CD4-positive, alpha-beta T cell treated with Interleukin-15 for 1 hour (primary cell): ENCODE measurements at regions not wholly inside any gene's neighbourhood (a gene's known extent, or its start where the extent isn't known, plus 50 kb on each side); places are given as distances from the start of the nearest gene placed in this dataset.

ENCODE experiments used
- DNase-seq: peaks from one replicate; pipeline ENCODE4 v3.0.0-alpha.2; 2020

- DNase-seq = no peak
Measured at GRCh38 chr13:29946093-29946492, 95.7 kb upstream of the UBL3 start.

DNA sequence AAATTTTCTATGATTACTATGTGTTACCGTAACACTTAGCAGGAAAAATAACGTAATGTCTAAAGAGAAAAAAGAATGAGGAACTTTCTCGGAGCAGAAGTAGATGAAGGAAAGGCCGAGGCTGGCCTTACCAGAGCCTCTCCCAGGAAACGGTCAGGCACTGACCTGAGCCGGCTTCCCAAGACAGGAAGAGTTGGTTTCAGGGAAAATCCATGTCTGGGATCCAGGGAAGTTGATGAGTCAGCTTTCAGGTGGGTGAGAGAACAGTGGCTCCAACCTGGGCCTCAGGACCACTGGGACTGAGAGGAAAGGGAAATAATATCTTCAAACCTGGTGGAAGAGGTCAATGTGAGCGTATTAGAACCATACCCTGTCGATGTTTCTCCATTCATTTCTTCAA lies 93.3 kb upstream of the UBL3 start:
- DNase-seq = no peak

- no peak for DNase-seq
Measured at GRCh38 chr13:29943273-29943672, 92.9 kb upstream of the UBL3 start.

DNA sequence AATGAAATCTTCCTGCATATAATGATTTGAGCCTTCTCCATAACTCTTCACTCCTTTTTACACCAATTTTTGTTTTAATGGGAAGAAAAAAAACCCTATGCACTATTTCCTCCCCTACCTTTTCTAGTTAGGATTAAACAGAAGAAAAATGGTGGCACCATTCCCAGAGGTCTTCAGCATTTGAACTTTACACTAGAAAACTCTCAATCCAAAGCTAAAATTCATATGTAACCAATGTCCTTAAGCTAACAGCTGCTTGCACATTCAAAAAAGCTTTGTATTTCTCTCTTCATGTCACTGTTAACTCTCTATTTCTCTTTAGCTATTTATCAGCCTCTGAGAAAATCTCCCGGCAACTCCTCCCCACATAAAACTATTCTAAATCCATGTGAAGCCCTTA lies 90.3 kb upstream of the UBL3 start:
- no peak for DNase-seq

DNA sequence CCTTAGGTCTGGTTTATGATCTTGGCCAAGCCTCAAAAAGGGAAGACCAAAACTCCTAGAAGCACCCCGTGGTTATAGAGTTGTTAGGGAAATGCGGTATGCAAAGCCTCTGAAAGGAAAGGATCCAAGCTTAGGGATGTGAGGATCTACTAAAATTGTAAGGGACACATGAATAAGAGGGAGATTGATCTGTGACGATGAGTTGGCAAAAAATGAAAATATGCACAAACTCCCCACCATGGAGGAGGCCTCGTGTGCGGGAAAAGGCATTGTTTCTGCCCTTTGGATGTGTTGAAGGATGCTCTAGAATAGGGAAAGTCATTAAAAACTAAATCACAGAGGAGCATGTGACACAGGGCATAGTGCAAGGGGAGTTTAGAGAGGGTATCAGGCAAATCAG lies 88.7 kb upstream of the UBL3 start:
- DNase-seq = no peak

- peak; percentile 26 for DNase-seq
Measured at GRCh38 chr13:29937841-29938240, 87.4 kb upstream of the UBL3 start.

GRCh38 chr13:29937379-29937778 lies 87.0 kb upstream of the UBL3 start:
- DNase-seq = no peak

- no peak for DNase-seq
Measured at GRCh38 chr13:29936956-29937355, 86.5 kb upstream of the UBL3 start.

- no peak for DNase-seq
Measured at GRCh38 chr13:29936051-29936813, 85.8 kb upstream of the UBL3 start.

DNA sequence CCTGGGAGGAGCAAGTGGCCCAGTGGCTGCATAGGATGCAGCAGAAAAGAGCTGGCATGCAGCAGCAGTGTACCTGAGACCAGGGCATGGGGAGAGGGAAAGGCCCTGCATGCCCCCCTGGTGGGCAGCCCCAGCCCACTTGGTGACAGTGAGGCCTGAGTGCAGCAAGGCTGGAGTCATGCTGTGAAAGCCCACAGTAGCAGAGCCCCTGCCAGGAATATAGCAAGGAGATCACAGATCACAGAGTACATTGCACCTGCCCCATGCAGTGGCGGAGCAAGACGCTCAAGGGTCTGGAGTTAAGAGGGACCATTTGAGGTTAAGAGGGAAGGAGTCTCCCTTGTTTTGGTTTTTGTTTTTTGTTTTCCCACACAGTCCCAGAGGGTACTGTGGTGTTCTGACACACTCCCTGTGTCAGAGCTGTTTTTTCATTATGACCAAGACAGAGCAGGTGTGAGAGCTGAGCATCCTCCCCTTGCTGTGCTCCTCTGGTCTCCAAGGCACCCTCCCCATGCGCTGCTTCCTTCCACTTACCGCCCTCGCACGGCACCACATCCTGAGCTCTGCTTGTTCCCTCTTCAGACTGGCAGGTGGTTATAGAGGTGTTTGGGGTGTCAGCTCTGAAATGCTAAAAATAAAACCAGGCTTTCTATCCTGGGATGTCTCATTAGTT lies 85.0 kb upstream of the UBL3 start:
- DNase-seq = peak; percentile 59

- DNase-seq = no peak
Measured at GRCh38 chr13:29934531-29935308, 84.3 kb upstream of the UBL3 start.

GRCh38 chr13:29933401-29933800 lies 83.0 kb upstream of the UBL3 start:
- no peak for DNase-seq

DNA sequence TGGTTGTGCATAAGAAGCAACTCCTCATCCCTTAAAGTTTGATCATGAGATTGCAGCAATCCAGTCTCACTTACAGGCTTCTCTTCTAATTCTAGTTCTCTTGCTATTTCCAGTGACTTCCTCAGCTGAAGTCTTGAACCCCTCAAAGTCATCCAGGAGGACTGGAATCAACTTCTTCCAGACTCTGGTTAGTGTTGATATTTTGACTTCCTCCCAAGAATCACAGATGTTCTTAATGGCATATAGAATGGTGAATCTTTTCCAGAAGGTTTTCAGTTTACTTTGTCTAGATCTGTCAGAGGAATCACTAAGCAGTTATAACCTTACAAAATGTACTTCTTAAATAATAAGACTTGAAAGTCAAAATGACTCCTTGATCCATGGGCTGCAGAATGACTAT lies 81.3 kb upstream of the UBL3 start:
- no peak for DNase-seq

DNA sequence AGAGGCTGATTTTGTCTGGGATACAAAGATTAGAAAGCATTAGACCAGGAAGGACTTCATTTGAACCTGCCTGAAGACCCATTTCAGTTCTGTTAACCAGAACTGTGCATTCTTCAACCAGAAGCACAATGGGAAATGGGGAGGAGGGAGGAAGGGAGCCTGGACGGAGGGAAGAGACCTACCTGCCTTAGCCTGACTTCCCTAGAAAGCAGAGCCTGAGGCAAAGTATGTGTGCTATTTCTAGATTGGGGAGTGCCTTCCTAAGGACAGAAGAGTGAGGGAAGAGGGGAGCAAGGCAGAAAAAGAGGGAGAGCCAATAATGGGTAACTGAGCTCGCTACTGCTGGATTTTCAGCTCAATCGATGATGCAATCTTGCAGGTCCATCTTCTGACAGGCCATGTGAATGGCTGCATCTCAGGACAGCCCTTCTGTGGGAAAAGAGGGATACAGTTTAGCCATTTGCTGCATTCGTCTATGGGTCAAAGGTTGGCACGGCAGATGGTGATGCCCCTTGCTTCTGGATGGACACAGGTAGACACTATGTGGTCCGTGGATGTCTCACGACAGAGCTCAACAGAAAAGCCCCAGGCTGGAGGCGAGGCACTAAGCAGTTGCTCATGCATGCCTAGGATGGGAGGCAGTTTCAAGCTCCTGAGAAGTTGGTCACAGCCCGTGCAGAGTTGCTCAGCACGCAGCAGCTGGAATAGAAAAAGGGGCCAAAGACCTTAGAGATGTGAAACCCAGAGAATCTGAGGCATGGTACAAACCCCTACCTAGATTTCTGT lies 78.8 kb upstream of the UBL3 start:
- no peak for DNase-seq

DNA sequence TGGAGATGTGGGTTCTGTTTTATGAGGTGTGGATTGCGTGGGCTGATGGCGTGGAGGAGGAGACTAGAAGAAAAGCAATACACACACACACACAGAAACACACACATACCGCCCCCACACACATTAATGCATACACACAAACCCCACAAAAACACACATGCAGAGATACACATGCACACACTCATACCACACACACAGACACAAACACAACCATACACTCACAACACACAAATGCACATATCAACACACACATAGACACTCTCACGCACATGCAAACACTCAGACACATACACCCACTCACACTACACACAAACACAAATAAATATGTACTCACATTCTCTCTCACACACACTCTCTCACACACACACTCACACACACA lies 75.7 kb upstream of the UBL3 start:
- DNase-seq = no peak

DNA sequence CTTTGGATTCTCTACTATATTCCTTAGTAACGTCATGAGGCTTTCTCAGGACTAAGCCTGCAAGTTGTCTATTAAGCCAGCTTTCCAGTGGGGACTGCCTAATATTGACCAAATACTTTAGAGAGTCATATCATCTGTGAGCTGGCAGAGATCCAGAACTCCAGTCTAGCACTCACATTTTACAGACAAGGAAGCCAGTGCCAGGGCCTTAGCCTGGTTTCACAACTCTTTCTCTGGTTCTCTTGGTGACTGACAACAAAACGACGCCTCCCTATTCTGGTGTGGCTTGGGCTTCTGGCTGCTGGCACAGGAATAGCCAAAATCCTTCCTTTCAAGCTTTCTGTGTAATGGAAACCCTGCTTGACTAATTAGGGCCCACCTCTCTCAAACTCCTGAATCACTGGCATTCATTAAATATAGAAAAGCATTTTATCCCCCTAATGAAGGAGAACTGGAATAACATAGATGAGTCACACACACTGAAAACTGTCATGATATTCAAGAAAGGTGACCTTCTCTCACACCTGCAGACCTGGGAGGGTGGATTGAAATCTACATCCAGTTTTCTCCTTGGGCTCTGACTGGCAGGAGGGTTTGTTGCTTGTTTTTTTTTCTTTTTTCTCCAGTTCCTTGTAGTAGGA lies 75.2 kb upstream of the UBL3 start:
- no peak for DNase-seq

- no peak for DNase-seq
Measured at GRCh38 chr13:29924482-29925350, 74.3 kb upstream of the UBL3 start.

- DNase-seq = peak; percentile 65
Measured at GRCh38 chr13:29923554-29924481, 73.4 kb upstream of the UBL3 start.

DNA sequence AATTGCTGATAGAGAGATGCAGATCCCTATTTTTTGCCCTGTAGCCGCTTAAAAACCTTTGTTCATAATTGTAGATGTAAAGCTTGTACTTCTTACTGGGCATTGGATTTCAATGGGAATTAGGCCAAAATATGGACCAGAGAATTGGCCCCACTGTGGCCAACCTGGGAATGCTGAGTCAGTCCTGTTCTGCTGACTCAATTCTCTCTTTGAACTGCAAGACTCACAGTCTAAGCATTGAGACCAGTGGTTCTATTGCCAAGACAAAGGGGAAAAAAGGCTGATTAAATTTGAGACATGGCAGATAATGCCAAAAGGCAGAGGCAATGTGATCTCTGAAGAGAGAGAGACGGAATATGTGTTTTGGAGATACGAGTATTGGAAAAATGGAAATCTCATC lies 72.5 kb upstream of the UBL3 start:
- DNase-seq = no peak

DNA sequence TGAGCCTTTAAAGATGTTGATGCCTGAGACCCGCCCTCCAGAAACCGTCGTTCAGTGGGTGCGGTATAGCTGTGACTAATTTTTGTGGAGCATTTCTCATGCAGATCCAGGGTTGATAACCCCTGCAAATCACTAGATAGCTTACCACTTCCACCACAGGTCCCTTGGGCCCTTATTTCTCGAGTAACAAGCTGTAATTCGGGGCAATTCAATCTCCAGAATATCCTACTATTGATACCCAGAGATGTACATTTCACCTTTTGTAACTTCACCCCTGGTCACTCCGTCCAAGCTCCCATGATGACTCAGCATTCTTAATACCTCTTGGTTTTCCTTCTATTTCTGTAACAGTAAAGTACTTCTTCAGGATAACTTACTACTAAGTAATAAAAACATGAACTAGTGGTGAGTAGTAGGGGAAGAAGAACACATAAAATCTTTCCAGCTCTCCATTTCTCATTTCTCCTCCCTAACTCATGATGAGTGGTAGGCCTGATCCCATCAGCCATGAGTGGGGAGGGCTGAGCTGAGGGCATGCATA lies 71.9 kb upstream of the UBL3 start:
- DNase-seq = no peak
